Erythroblast (primary cell): ENCODE measurements at regions not wholly inside any gene's neighbourhood (a gene's known extent, or its start where the extent isn't known, plus 50 kb on each side); places are given as distances from the start of the nearest gene placed in this dataset.

ENCODE experiments used
- GATA1 ChIP-seq: IDR thresholded peaks from 2 replicates; pipeline ENCODE4 v1.6.1; 2011; ENCODE audit warnings: low read depth, mild to moderate bottlenecking, control low read depth, low read length, moderate library complexity
- POLR2A ChIP-seq: IDR thresholded peaks from 2 replicates; pipeline ENCODE4 v1.6.1; 2011; ENCODE audit warnings: mild to moderate bottlenecking, low read length

- no peak for TF ChIP-seq POLR2A
- no peak for TF ChIP-seq GATA1
Measured at GRCh38 chr2:128563348-128563687, 244.7 kb upstream of the HS6ST1 start.
